Prostate gland (tissue), 2 donors: ENCODE measurements at regions not wholly inside any gene's neighbourhood (a gene's known extent, or its start where the extent isn't known, plus 50 kb on each side); places are given as distances from the start of the nearest gene placed in this dataset.

Experiments
- CTCF ChIP-seq, 4 experiments: fragments of 200-600 bp in 2 of 4; fragments of 450-650 bp in 2 of 4; sonication (generic) in 2 of 4; IDR thresholded peaks; 1 replicate in 3 of 4; 2 replicates in 1 of 4; pipeline ENCODE4 v1.5.1; 2016 to 2019; ENCODE audit warnings: antibody characterized with exemption in 4 of 4, mild to moderate bottlenecking in 2 of 4, moderate library complexity in 2 of 4
- POLR2A ChIP-seq: fragments of 450-650 bp; IDR thresholded peaks from one replicate; pipeline ENCODE4 v1.6.1; 2016; ENCODE audit warnings: antibody characterized with exemption, mild to moderate bottlenecking

- TF ChIP-seq CTCF (IDR thresholded peaks at IDR 0.05) (no peak), POLR2A (no peak)
Observed at GRCh38 chr13:22948421-22948820, 232.4 kb upstream of the SGCG start.
